ENCODE measurements at regions not wholly inside any gene's neighbourhood (a gene's known extent, or its start where the extent isn't known, plus 50 kb on each side); places are given as distances from the start of the nearest gene placed in this dataset.

DNA sequence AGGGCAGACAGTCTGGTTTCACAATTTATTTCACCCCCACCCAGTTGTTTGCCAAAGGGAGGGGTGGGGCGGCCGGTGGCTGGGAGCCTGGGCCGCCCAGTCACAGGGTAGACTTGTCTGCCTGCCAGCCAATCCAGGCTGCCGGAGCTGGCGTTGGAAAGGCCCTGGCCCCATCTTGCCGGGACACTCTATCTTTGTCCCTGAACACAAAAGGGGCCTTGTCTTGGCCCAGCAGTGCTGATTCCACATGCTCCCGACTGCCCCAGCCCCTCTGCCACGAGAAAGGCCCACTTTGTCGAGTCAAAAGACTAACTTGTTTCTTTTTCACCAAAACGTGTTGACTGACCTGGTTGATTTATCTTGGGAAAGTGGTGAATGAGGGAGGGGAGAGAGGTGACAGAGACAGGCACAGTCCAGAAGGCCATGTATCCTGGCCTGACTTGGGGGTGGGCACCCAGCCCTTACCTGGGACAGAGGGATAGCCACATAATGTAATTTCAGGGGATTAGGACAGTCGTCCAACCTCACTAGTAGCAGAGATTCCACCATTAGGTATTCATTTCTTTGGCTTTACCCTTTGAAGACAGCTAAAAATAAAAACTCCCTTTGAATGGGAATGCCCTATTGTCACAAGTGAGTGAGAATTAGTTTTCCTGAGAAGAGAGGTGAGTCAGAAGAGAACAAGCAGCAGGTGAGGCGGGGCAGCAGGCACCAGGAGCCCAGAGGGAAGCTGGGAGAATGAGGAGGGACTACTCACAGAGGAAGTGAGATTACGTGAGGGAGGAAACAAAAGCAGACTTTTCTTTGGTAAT lies 67.0 kb upstream of the SIRPA start:
- CTCF ChIA-PET: interaction anchor here (0.6 to 1.6 kb wide), 5 partner anchors 11 to 51 kb away, joined by 3 to 4 read pairs (median 4); no protein-coding TSS in a partner anchor
- peaks cover 17% of the 10 kb centered on the region for H3K27me3 Mint-ChIP-seq (ENCODE audit: unreplicated experiment)
- H3K36me3 Mint-ChIP-seq (ENCODE audit: insufficient read depth, unreplicated experiment): peaks cover 4% of the 10 kb centered on the region
- TF ChIP-seq, protein P1, sequence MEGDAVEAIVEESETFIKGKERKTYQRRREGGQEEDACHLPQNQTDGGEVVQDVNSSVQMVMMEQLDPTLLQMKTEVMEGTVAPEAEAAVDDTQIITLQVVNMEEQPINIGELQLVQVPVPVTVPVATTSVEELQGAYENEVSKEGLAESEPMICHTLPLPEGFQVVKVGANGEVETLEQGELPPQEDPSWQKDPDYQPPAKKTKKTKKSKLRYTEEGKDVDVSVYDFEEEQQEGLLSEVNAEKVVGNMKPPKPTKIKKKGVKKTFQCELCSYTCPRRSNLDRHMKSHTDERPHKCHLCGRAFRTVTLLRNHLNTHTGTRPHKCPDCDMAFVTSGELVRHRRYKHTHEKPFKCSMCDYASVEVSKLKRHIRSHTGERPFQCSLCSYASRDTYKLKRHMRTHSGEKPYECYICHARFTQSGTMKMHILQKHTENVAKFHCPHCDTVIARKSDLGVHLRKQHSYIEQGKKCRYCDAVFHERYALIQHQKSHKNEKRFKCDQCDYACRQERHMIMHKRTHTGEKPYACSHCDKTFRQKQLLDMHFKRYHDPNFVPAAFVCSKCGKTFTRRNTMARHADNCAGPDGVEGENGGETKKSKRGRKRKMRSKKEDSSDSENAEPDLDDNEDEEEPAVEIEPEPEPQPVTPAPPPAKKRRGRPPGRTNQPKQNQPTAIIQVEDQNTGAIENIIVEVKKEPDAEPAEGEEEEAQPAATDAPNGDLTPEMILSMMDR (IDR thresholded peaks at IDR 0.05; ENCODE audit: unreplicated experiment): no peak
- BruUV-seq (replicated peaks): no TSS peak
- DNase-seq: peak; percentile 80
- peaks cover 13% of the 10 kb centered on the region for H3K4me1 Mint-ChIP-seq (ENCODE audit: low read depth, unreplicated experiment)
- no peaks in the 10 kb centered on the region for H3K9me3 Mint-ChIP-seq (ENCODE audit: low read depth, unreplicated experiment)
- intact Hi-C loops (cut with micrococcal nuclease; ENCODE audit: unreplicated experiment): no loop called here
- H3K4me3 Mint-ChIP-seq (ENCODE audit: low read depth, unreplicated experiment): peak overlapping the region; percentile 20
- H3K27ac Mint-ChIP-seq (ENCODE audit: unreplicated experiment): peak overlapping the region; percentile 92

DNA sequence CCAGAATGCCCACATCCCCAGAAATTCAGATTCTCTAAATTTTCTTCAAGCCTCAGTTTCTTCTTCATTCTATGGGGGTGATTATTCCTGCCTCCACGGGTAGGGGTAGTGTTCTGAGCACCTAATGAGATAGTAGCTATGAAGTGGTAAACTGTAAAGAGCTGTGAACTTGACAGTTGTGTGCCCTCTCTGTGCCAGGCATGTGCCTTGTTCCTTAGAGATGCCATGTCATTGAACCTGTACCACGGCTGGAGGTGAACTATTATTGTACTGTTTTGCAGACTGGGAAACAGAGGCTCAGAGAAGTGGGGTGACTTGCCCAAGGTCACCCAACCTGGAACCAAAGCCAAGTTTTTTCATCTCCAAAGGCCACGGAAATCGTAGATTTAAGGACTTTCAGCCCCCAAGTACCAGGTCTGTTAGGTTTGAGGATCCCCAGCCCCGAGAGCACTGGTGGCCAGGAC lies 67.7 kb upstream of the SIRPA start:
- peaks cover 13% of the 10 kb centered on the region for H3K4me1 Mint-ChIP-seq (ENCODE audit: low read depth, unreplicated experiment)
- H3K9me3 Mint-ChIP-seq (ENCODE audit: low read depth, unreplicated experiment): no peaks in the 10 kb centered on the region
- no peak overlapping the region for H3K4me3 Mint-ChIP-seq (ENCODE audit: low read depth, unreplicated experiment)
- BruUV-seq (replicated peaks): no TSS peak
- DNase-seq: no peak
- TF ChIP-seq, protein P1 (IDR thresholded peaks at IDR 0.05; ENCODE audit: unreplicated experiment): no peak
- H3K27me3 Mint-ChIP-seq (ENCODE audit: unreplicated experiment): peaks cover 17% of the 10 kb centered on the region
- CTCF ChIA-PET: interaction anchor here (1.3 to 1.6 kb wide), 2 partner anchors 18 to 21 kb away, joined by 4 read pairs; no protein-coding TSS in a partner anchor
- no peak overlapping the region for H3K27ac Mint-ChIP-seq (ENCODE audit: unreplicated experiment)
- intact Hi-C loops (cut with micrococcal nuclease; ENCODE audit: unreplicated experiment): no loop called here
- peaks cover 4% of the 10 kb centered on the region for H3K36me3 Mint-ChIP-seq (ENCODE audit: insufficient read depth, unreplicated experiment)

DNA sequence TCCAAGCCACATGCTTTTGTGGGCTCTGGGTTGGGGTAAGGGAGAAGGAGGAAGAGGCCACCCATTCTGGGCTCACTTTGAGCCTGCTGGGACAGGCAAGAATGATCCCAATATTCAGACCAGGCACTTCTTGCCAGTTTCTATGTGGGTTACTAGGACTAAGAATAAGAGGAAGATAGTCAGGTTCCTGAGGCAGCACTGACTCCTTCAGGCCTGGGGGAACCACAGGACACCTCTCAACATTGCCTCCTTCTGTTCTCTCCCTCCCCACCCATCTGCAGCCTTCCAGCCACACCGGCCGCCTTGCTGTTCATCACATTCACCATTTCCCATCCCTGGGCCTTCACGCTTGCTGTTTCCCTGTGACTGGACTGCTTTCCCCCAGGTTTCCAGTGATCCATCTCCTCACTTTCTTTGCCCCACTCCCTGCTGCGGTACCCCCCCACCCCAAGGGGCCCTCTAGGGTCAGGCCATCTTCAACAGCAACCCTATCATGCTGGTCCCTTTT lies 69.2 kb upstream of the SIRPA start:
- Mint-ChIP-seq H3K4me3 (ENCODE audit: low read depth, unreplicated experiment) (no peak overlapping the region), H3K27ac (ENCODE audit: unreplicated experiment) (no peak overlapping the region), H3K4me1 (ENCODE audit: low read depth, unreplicated experiment) (peaks cover 19% of the 10 kb centered on the region), H3K27me3 (ENCODE audit: unreplicated experiment) (peaks cover 3% of the 10 kb centered on the region), H3K36me3 (ENCODE audit: insufficient read depth, unreplicated experiment) (peaks cover 4% of the 10 kb centered on the region), H3K9me3 (ENCODE audit: low read depth, unreplicated experiment) (no peaks in the 10 kb centered on the region)
- BruUV-seq (replicated peaks): no TSS peak
- intact Hi-C loops (cut with micrococcal nuclease; ENCODE audit: unreplicated experiment): no loop called here
- TF ChIP-seq, protein P1 (IDR thresholded peaks at IDR 0.05; ENCODE audit: unreplicated experiment): no peak
- no peak for DNase-seq
- CTCF ChIA-PET: no interaction called here

DNA sequence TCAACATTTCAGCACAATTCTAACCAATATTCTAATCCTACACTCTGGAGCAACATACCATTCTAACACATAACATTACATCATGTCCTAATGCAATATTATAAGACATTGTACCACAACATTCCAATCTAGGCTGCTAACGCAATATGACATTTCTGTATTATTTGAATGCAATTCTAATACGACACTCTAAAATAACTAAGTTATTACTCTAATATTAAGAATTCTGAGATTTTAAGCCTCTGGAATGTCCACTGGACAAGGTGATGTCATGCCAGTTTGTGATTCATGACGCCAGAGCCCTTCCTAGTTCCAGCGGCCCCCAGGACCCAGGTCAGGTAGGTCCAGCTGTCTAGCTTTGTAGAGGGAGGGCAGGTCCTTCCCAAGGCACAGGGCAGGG lies 69.7 kb upstream of the SIRPA start:
- Mint-ChIP-seq H3K36me3 (ENCODE audit: insufficient read depth, unreplicated experiment) (peaks cover 4% of the 10 kb centered on the region), H3K4me1 (ENCODE audit: low read depth, unreplicated experiment) (peaks cover 21% of the 10 kb centered on the region), H3K27ac (ENCODE audit: unreplicated experiment) (no peak overlapping the region), H3K9me3 (ENCODE audit: low read depth, unreplicated experiment) (no peaks in the 10 kb centered on the region), H3K4me3 (ENCODE audit: low read depth, unreplicated experiment) (no peak overlapping the region), H3K27me3 (ENCODE audit: unreplicated experiment) (no peaks in the 10 kb centered on the region)
- TF ChIP-seq, protein P1 (IDR thresholded peaks at IDR 0.05; ENCODE audit: unreplicated experiment): no peak
- CTCF ChIA-PET: no interaction called here
- no peak for DNase-seq
- intact Hi-C loops (cut with micrococcal nuclease; ENCODE audit: unreplicated experiment): no loop called here
- no TSS peak for BruUV-seq (replicated peaks)
